Kidney (tissue), 13 donors: ENCODE measurements at regions not wholly inside any gene's neighbourhood (a gene's known extent, or its start where the extent isn't known, plus 50 kb on each side); places are given as distances from the start of the nearest gene placed in this dataset.

ENCODE experiments used
- DNase-seq, 5 donors: peaks; one replicate each; pipeline ENCODE4 v3.0.0-alpha.2; 2013 to 2020
- FAIRE-seq: peaks from 2 replicates; lab custom pipeline; 2012; peaks lifted over from hg19 to GRCh38; lab: Jason Lieb, UNC
- H3K27ac ChIP-seq, 2 donors: one replicate each; pipeline ENCODE4 v1.7.0; 2013; ENCODE audit warnings: low read depth in 2 of 2, low read length in 2 of 2, inconsistent platforms in 1 of 2
- H3K27me3 ChIP-seq: one replicate; pipeline ENCODE4 v1.7.1; 2013; ENCODE audit warnings: low read length, inconsistent platforms; ENCODE audit not compliant: control insufficient read depth, insufficient read depth
- H3K36me3 ChIP-seq, 3 donors: one replicate each; pipeline versions ENCODE4 v1.7.0 to v1.7.1; 2013; ENCODE audit warnings: low read length in 3 of 3, control low read depth in 1 of 3, inconsistent platforms in 1 of 3; ENCODE audit not compliant: insufficient read depth in 3 of 3, control insufficient read depth in 2 of 3
- H3K4me1 ChIP-seq, 3 donors: one replicate each; pipeline versions ENCODE4 v1.7.0 to v1.7.1; 2013; ENCODE audit warnings: low read length in 3 of 3, inconsistent platforms in 1 of 3, low read depth in 1 of 3; ENCODE audit not compliant: control insufficient read depth in 2 of 3, insufficient read depth in 2 of 3
- H3K4me3 ChIP-seq, 3 donors: one replicate each; pipeline versions ENCODE4 v1.7.0 to v1.8.1; 2013; ENCODE audit warnings: low read length in 3 of 3, control low read depth in 1 of 3, inconsistent platforms in 1 of 3
- H3K9ac ChIP-seq, 3 donors: one replicate each; pipeline versions ENCODE4 v1.7.0 to v1.7.1; 2013; ENCODE audit warnings: low read length in 3 of 3, control low read depth in 1 of 3, inconsistent platforms in 1 of 3
- H3K9me3 ChIP-seq, 3 donors: one replicate each; pipeline versions ENCODE4 v1.7.0 to v1.7.1; 2013; ENCODE audit warnings: low read length in 3 of 3, control low read depth in 1 of 3, inconsistent platforms in 1 of 3; ENCODE audit not compliant: control insufficient read depth in 2 of 3, insufficient read depth in 1 of 3
- intact Hi-C: fragments of 100-400 bp; cut with DNase I; formaldehyde crosslinking; loops from one replicate; pipeline ENCODE4 v1.11.1; 2022
- TF ChIP-seq, protein P1 (sequence below): IDR thresholded peaks from 3 replicates; pipeline ENCODE4 v1.5.1; 2012; ENCODE audit warnings: mild to moderate bottlenecking, moderate library complexity, borderline replicate concordance; ENCODE audit not compliant: insufficient read depth; ENCODE audit errors: extremely low read depth
- donor health status: control.
- donor health status: control.
- donor health status: control.
- donor health status: control.
- donor health status: control.
- donor health status: DM: yes; HTN: yes; CAD: no.
- donor health status: Normal renal cell carcinoma (clear cell type).

DNA sequence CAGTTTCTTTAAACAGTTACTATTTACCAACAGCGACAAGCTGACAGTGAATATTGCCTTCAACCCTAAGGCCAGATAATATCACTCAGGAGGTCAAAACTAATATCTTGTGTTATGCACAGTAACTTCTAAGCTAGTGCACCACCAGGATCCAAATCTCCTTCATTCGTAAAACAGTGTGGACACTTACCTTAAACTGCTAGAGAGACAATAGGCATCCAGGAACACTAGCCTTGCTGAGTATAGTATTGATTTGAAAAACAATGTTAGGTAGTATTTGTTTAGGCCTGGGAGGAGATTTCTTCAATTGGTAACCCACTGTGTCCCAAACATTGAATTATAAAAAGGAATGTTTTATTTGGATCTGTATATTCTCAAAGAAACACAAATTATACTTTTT is 707.9 kb upstream of the UBE2E2 start:
- TF ChIP-seq, protein P1, sequence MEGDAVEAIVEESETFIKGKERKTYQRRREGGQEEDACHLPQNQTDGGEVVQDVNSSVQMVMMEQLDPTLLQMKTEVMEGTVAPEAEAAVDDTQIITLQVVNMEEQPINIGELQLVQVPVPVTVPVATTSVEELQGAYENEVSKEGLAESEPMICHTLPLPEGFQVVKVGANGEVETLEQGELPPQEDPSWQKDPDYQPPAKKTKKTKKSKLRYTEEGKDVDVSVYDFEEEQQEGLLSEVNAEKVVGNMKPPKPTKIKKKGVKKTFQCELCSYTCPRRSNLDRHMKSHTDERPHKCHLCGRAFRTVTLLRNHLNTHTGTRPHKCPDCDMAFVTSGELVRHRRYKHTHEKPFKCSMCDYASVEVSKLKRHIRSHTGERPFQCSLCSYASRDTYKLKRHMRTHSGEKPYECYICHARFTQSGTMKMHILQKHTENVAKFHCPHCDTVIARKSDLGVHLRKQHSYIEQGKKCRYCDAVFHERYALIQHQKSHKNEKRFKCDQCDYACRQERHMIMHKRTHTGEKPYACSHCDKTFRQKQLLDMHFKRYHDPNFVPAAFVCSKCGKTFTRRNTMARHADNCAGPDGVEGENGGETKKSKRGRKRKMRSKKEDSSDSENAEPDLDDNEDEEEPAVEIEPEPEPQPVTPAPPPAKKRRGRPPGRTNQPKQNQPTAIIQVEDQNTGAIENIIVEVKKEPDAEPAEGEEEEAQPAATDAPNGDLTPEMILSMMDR, result no peak
- no peaks in the 10 kb centered on the region for H3K36me3 ChIP-seq
- intact Hi-C loops, result no loop called here
- FAIRE-seq (no peak), DNase-seq (no peak)
- no peaks in the 10 kb centered on the region for H3K9me3 ChIP-seq
- H3K4me1 ChIP-seq, result no peaks in the 10 kb centered on the region
- no peak overlapping the region for H3K27ac ChIP-seq
- H3K27me3 ChIP-seq, result no peaks in the 10 kb centered on the region
- H3K4me3 ChIP-seq, result no peak overlapping the region
- no peak overlapping the region for H3K9ac ChIP-seq

DNA sequence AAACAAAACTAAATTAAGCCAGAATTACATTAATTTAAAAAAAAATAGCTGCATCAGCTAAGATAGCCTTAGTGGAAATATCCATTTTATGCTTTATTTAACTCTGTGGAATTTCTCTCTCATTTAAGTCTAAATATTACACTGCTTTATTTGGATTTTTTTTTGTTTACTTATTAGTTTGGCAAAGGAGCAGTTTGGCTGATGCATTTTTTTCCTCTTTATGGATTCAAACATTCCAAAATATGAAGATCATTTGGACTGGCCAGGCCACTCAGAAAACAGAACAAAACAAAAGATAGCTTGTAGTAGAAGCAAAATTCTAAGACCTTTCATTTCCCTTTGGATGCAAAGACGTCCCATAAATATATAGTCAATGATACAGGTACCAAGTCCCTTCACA is 707.3 kb upstream of the UBE2E2 start:
- intact Hi-C loops, result no loop called here
- DNase-seq (no peak), FAIRE-seq (no peak)
- H3K9me3 ChIP-seq, result no peaks in the 10 kb centered on the region
- no peaks in the 10 kb centered on the region for H3K36me3 ChIP-seq
- no peaks in the 10 kb centered on the region for H3K27me3 ChIP-seq
- no peaks in the 10 kb centered on the region for H3K4me1 ChIP-seq
- H3K4me3 ChIP-seq, result no peak overlapping the region
- H3K9ac ChIP-seq, result no peak overlapping the region
- TF ChIP-seq, protein P1, result no peak
- H3K27ac ChIP-seq, result no peak overlapping the region

DNA sequence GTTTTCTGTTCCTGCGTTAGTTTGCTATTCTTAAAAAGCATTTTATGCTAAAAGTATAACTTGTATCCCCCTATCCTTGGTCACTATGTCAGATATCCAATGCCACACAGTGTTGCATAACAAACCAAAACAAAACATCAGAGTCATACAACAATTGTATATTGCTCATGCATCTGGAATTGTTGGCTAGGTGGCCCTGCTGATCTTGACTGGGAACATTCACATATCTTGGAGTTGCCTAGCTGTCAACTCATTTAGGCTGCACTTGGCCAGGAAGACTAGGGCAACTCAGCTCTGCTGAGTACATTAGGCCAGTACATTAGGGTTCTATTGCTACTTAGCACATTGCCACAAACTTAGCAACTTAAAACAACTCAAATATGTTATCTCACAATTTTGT is 706.5 kb upstream of the UBE2E2 start:
- FAIRE-seq (no peak), DNase-seq (no peak)
- H3K4me1 ChIP-seq, result no peaks in the 10 kb centered on the region
- H3K9ac ChIP-seq, result no peak overlapping the region
- H3K27ac ChIP-seq, result no peak overlapping the region
- H3K36me3 ChIP-seq, result no peaks in the 10 kb centered on the region
- no peaks in the 10 kb centered on the region for H3K27me3 ChIP-seq
- TF ChIP-seq, protein P1, result no peak
- H3K4me3 ChIP-seq, result no peak overlapping the region
- intact Hi-C loops, result no loop called here
- H3K9me3 ChIP-seq, result no peaks in the 10 kb centered on the region

DNA sequence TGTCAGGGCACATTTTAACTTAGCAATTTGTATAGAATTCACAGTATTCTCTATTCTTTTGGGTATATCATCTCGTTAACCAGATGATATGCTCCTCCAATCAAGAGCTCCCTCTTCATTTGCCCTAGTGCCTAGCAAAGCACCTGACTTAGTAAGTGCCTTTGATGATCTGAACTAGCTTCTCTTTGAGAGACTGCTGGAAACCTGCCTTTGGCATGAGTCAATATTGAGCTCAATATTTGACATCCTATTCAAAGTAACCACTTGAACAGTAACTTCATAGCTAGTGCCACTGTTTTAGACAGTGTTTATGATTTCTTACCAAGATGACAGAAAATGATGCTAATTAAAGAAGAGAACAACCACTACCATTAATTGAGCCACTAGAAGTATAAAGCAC is 696.3 kb upstream of the UBE2E2 start:
- no peak for DNase-seq
- Histone ChIP-seq H3K27ac (no peak overlapping the region), H3K9me3 (no peaks in the 10 kb centered on the region), H3K4me1 (no peaks in the 10 kb centered on the region), H3K27me3 (no peaks in the 10 kb centered on the region), H3K4me3 (no peak overlapping the region), H3K36me3 (no peaks in the 10 kb centered on the region), H3K9ac (no peak overlapping the region)
- TF ChIP-seq, protein P1, result no peak
- FAIRE-seq, result no peak
- intact Hi-C loops, result no loop called here
